Cardiac muscle cell (in vitro differentiated cells and primary cell): ENCODE measurements at regions not wholly inside any gene's neighbourhood (a gene's known extent, or its start where the extent isn't known, plus 50 kb on each side); places are given as distances from the start of the nearest gene placed in this dataset.

Source experiments
- DNase-seq, 2 donors: peaks; one replicate each; pipeline versions ENCODE4 v3.0.0 to v3.0.0-alpha.2; 2010 to 2017; ENCODE audit warnings: low read depth in 1 of 2, low spot score in 1 of 2
- H3K27ac ChIP-seq: fragments of 200-600 bp; sonication (generic); 2 replicates; pipeline ENCODE4 v1.5.1; 2016
- H3K27me3 ChIP-seq: fragments of 200-600 bp; sonication (generic); 2 replicates; pipeline ENCODE4 v1.6.0; 2016; ENCODE audit warnings: control low read depth
- H3K36me3 ChIP-seq: fragments of 200-600 bp; sonication (generic); 2 replicates; pipeline ENCODE4 v1.5.1; 2016; ENCODE audit warnings: control low read depth
- H3K4me1 ChIP-seq: fragments of 200-600 bp; sonication (generic); 2 replicates; pipeline ENCODE4 v1.8.1; 2017; ENCODE audit warnings: low read depth, mild to moderate bottlenecking, mixed run types
- H3K4me3 ChIP-seq: fragments of 200-600 bp; sonication (generic); 2 replicates; pipeline ENCODE4 v1.5.1; 2016; ENCODE audit warnings: mild to moderate bottlenecking
- H3K9me3 ChIP-seq: fragments of 200-600 bp; sonication (generic); 2 replicates; pipeline ENCODE4 v1.5.1; 2017; ENCODE audit warnings: low read depth, mild to moderate bottlenecking, control low read depth
- TF ChIP-seq, protein P1 (sequence below): IDR thresholded peaks from 2 replicates; pipeline ENCODE4 v1.5.1; 2012; ENCODE audit warnings: low read depth, mild to moderate bottlenecking, low read length

GRCh38 chr2:41919135-41919534 lies 128.7 kb upstream of the PKDCC start:
- TF ChIP-seq, protein P1, sequence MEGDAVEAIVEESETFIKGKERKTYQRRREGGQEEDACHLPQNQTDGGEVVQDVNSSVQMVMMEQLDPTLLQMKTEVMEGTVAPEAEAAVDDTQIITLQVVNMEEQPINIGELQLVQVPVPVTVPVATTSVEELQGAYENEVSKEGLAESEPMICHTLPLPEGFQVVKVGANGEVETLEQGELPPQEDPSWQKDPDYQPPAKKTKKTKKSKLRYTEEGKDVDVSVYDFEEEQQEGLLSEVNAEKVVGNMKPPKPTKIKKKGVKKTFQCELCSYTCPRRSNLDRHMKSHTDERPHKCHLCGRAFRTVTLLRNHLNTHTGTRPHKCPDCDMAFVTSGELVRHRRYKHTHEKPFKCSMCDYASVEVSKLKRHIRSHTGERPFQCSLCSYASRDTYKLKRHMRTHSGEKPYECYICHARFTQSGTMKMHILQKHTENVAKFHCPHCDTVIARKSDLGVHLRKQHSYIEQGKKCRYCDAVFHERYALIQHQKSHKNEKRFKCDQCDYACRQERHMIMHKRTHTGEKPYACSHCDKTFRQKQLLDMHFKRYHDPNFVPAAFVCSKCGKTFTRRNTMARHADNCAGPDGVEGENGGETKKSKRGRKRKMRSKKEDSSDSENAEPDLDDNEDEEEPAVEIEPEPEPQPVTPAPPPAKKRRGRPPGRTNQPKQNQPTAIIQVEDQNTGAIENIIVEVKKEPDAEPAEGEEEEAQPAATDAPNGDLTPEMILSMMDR, result no peak

GRCh38 chr2:41920181-41920580 lies 127.6 kb upstream of the PKDCC start:
- DNase-seq, result no peak
- no peaks in the 10 kb centered on the region for H3K36me3 ChIP-seq
- H3K27ac ChIP-seq, result no peak overlapping the region
- no peak overlapping the region for H3K4me3 ChIP-seq
- TF ChIP-seq, protein P1, result no peak
- H3K4me1 ChIP-seq, result peaks cover 16% of the 10 kb centered on the region
- no peaks in the 10 kb centered on the region for H3K9me3 ChIP-seq
- H3K27me3 ChIP-seq, result no peaks in the 10 kb centered on the region

More at GRCh38 chr2:41919135-41919534, 128.7 kb upstream of the PKDCC start:
- Histone ChIP-seq H3K36me3 (no peaks in the 10 kb centered on the region), H3K27ac (no peak overlapping the region), H3K4me1 (peaks cover 16% of the 10 kb centered on the region), H3K27me3 (no peaks in the 10 kb centered on the region), H3K4me3 (no peak overlapping the region), H3K9me3 (no peaks in the 10 kb centered on the region)
- no peak for DNase-seq

GRCh38 chr2:41920812-41921211 lies 127.0 kb upstream of the PKDCC start:
- no peak for DNase-seq
- no peaks in the 10 kb centered on the region for H3K9me3 ChIP-seq
- no peak overlapping the region for H3K4me3 ChIP-seq
- no peaks in the 10 kb centered on the region for H3K36me3 ChIP-seq
- H3K4me1 ChIP-seq, result peaks cover 16% of the 10 kb centered on the region
- H3K27ac ChIP-seq, result no peak overlapping the region
- H3K27me3 ChIP-seq, result no peaks in the 10 kb centered on the region
- TF ChIP-seq, protein P1, result no peak

- no peak overlapping the region for H3K4me3 ChIP-seq
- H3K27me3 ChIP-seq, result no peaks in the 10 kb centered on the region
- H3K4me1 ChIP-seq, result peaks cover 16% of the 10 kb centered on the region
- H3K9me3 ChIP-seq, result no peaks in the 10 kb centered on the region
- H3K27ac ChIP-seq, result no peak overlapping the region
- DNase-seq, result peak in 1 of 2 donors; percentile 62
- TF ChIP-seq, protein P1, result no peak
- H3K36me3 ChIP-seq, result no peaks in the 10 kb centered on the region
Measured at GRCh38 chr2:41922177-41922576, 125.6 kb upstream of the PKDCC start.

DNA sequence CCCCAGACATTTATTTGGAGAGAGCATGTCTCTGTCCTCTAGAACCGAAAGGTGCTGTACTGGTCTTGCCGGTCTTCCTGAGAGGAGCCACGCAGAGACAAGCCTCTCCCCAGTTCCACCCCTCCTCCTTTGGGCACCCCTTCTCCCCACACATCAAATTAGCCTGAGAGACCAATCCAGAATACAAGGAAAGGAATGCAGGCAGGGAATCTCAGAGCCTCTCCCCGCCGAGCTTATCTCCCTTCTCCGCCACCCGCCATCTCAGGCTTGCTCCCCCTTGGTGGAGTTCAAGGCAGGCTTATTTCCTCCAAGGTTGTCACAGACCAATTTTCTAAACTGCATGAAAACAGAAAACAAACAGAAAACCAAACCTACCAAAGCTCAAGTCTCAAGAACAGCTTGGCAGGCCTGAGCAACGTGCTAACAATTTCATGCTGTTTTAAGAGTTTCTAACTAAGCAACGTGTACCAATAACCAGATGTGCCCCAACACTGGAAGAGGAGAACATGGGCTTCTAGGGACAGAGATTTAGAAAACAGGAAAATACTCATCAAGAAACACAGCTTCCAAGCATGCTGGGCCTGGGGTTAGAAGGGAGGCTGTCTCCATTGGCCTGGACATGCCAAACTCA lies 124.5 kb upstream of the PKDCC start:
- H3K4me1 ChIP-seq, result peaks cover 21% of the 10 kb centered on the region
- no peak overlapping the region for H3K4me3 ChIP-seq
- no peaks in the 10 kb centered on the region for H3K36me3 ChIP-seq
- no peaks in the 10 kb centered on the region for H3K27me3 ChIP-seq
- TF ChIP-seq, protein P1, result no peak
- H3K9me3 ChIP-seq, result no peaks in the 10 kb centered on the region
- H3K27ac ChIP-seq, result no peak overlapping the region
- peak in 1 of 2 donors; percentile 47 for DNase-seq
